Fibroblast of the aortic adventitia (primary cell): ENCODE measurements at regions not wholly inside any gene's neighbourhood (a gene's known extent, or its start where the extent isn't known, plus 50 kb on each side); places are given as distances from the start of the nearest gene placed in this dataset.

ENCODE experiments used
- DNase-seq: peaks from one replicate; pipeline ENCODE4 v3.0.0-alpha.2; 2010; ENCODE audit warnings: low read depth
- H3K4me3 ChIP-seq: 2 replicates; pipeline ENCODE4 v1.5.1; 2011; ENCODE audit warnings: low read depth, mild to moderate bottlenecking, control low read depth, low read length, moderate library complexity
- CTCF ChIP-seq: IDR thresholded peaks from 2 replicates; pipeline ENCODE4 v1.5.1; 2011; ENCODE audit warnings: mild to moderate bottlenecking, low read length, control low read depth, inconsistent platforms; ENCODE audit not compliant: insufficient read depth

DNA sequence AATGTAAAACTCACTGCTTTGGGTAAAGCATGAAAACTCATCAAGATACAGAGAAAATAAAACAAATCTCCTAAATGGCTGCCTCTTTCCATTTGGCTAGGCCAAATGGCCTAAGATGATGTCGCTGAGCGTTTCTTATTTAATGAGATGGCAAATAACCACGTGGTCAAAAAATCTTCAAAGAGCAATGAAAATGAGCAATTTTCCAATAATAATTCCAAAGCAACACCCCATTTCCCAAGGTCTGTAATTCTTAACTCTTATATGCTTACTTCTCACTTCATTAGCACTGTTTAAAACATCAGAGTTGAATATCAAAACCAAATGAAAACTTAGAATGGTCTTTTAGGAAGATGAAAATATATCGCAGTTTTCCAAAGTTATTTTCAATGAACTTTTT lies 222.3 kb upstream of the MID1 start:
- TF ChIP-seq CTCF = no peak
- DNase-seq = no peak
- no peak overlapping the region for H3K4me3 ChIP-seq

DNA sequence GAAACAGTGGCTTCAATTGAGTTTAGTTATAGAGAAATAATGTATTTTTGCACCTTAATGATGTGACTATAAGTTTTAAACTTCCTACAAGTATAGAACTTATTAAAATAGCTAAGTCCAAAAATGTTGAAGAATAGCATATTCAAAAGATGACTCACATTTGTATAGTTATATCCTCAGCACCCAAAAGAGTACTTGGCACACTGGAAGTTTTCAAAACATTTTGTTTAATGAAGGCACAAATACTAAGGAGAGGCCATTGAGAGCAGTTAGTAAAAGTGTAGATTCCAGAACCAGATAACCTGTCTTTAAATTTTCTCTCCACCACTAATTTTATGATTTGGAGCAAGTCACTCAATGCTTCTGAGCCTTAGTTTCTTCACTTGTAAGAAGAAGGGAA lies 226.9 kb upstream of the MID1 start:
- peak; percentile 42 for DNase-seq
- no peak overlapping the region for H3K4me3 ChIP-seq
- no peak for TF ChIP-seq CTCF

- no peak overlapping the region for H3K4me3 ChIP-seq
- no peak for TF ChIP-seq CTCF
- DNase-seq = no peak
Measured at GRCh38 chrX:10851809-10852208, 231.4 kb upstream of the MID1 start.

GRCh38 chrX:10854594-10854993 lies 234.2 kb upstream of the MID1 start:
- TF ChIP-seq CTCF = no peak
- H3K4me3 ChIP-seq = no peak overlapping the region
- DNase-seq = no peak

- no peak overlapping the region for H3K4me3 ChIP-seq
- peak; percentile 56 for DNase-seq
- TF ChIP-seq CTCF = no peak
Measured at GRCh38 chrX:10855845-10856244, 235.5 kb upstream of the MID1 start.

DNA sequence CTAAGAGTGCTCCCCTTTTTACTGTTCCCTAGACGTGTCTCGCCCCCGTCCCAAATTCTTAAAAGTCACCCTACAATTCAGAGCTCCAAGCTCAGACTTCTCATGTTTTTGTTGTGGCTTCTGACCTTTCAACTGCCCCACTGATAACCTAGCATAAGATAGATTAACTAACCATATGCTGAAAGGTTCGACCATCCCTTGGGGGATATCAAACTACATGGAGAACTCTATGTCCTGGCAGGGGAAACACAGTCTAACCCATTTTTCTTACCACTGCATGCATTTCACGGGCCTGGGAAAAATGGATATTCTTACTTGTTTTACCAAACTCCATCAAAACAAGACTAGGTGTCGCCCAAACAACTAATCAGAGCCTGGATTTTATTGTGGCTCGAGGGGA lies 236.4 kb upstream of the MID1 start:
- no peak overlapping the region for H3K4me3 ChIP-seq
- no peak for TF ChIP-seq CTCF
- no peak for DNase-seq

GRCh38 chrX:10859353-10859752 lies 239.0 kb upstream of the MID1 start:
- TF ChIP-seq CTCF = no peak
- no peak for DNase-seq

More at GRCh38 chrX:10859353-10859752, 239.0 kb upstream of the MID1 start:
- H3K4me3 ChIP-seq = no peak overlapping the region
